Activated CD4-positive, alpha-beta memory T cell treated with anti-CD3 and anti-CD28 coated beads, Interleukin-2, amount 10 ng/mL, durations not matched to agents 7 days and 5 days (primary cell): ENCODE measurements at regions not wholly inside any gene's neighbourhood (a gene's known extent, or its start where the extent isn't known, plus 50 kb on each side); places are given as distances from the start of the nearest gene placed in this dataset.

Experiments used
- CTCF ChIA-PET: fragments of 350-600 bp; sonication (Branson Sonifier 250); formaldehyde crosslinking; loops from one replicate; lab custom pipeline; 2021; ENCODE audit warnings: antibody characterized with exemption, inconsistent platforms; lab: Charles Lee
- POLR2A ChIA-PET: fragments of 350-600 bp; sonication (Branson Sonifier 250); formaldehyde crosslinking; loops from one replicate; lab custom pipeline; 2021; ENCODE audit warnings: antibody characterized with exemption; lab: Charles Lee
- DNase-seq: peaks from one replicate; pipeline ENCODE4 v3.0.0-alpha.2; 2020
- H3K27ac Mint-ChIP-seq: one replicate; pipeline ENCODE4 v1.8.0; 2021; ENCODE audit warnings: mild to moderate bottlenecking, mixed read lengths
- H3K27me3 Mint-ChIP-seq: one replicate; pipeline ENCODE4 v1.8.0; 2021; ENCODE audit warnings: mixed read lengths
- H3K36me3 Mint-ChIP-seq: one replicate; pipeline ENCODE4 v1.8.0; 2021; ENCODE audit warnings: low read depth, mixed read lengths
- H3K4me1 Mint-ChIP-seq: one replicate; pipeline ENCODE4 v1.8.0; 2021; ENCODE audit warnings: mixed read lengths
- H3K4me3 Mint-ChIP-seq: one replicate; pipeline ENCODE4 v1.8.0; 2021; ENCODE audit warnings: mild to moderate bottlenecking, mixed read lengths
- H3K9me3 Mint-ChIP-seq: one replicate; pipeline ENCODE4 v1.8.0; 2021; ENCODE audit warnings: mixed read lengths

- no peaks in the 10 kb centered on the region for H3K4me1 Mint-ChIP-seq
- H3K9me3 Mint-ChIP-seq: no peaks in the 10 kb centered on the region
- H3K27ac Mint-ChIP-seq: no peak overlapping the region
- ChIA-PET POLR2A (no interaction called here), CTCF (no interaction called here)
- DNase-seq: no peak
- no peaks in the 10 kb centered on the region for H3K27me3 Mint-ChIP-seq
- H3K4me3 Mint-ChIP-seq: no peak overlapping the region
- no peaks in the 10 kb centered on the region for H3K36me3 Mint-ChIP-seq
Measured at GRCh38 chr2:220835583-220835982, 736.5 kb downstream of the EPHA4 start.

GRCh38 chr2:220837226-220837625 lies 734.9 kb downstream of the EPHA4 start:
- Mint-ChIP-seq H3K27me3 (no peaks in the 10 kb centered on the region), H3K27ac (no peak overlapping the region), H3K36me3 (no peaks in the 10 kb centered on the region), H3K4me3 (no peak overlapping the region), H3K4me1 (no peaks in the 10 kb centered on the region), H3K9me3 (no peaks in the 10 kb centered on the region)
- DNase-seq: no peak
- ChIA-PET POLR2A (no interaction called here), CTCF (no interaction called here)

DNA sequence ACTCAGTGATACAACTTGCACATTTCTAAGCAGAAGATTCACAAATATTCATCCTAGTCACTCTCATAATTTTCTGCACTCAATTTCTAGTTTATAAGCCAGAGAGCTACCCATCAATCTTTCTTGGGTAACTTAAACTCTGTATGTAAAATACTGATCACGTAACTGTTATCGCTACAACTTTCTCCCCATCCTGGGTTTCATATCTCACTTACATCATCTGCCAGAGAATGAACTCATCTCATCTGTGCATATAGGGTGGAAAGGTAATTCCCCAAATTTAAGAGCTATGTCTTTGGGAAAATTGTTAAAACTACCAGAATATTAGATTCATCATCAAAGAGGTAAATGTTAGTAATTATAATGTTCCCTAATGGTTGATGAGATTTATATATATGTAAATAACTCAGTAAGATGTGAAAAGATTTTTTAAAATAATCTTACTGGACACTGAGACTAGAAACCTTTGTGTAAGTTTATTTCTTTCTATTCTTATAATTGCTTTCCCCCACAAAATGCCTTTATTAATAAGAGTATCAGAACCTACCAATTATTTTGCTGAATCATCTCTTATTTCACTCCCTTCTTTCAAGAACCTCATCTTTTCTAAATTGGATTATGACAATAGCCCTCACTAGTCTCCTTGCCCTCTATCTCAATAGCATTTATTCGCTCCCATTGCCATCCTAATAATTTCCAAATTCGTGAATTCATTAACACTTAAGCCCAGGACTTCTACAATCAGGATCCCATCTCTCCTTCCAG lies 729.0 kb downstream of the EPHA4 start:
- no peak overlapping the region for H3K27ac Mint-ChIP-seq
- H3K36me3 Mint-ChIP-seq: no peaks in the 10 kb centered on the region
- no peaks in the 10 kb centered on the region for H3K9me3 Mint-ChIP-seq
- no peak for DNase-seq
- H3K4me3 Mint-ChIP-seq: no peak overlapping the region
- no peaks in the 10 kb centered on the region for H3K27me3 Mint-ChIP-seq
- CTCF ChIA-PET: no interaction called here
- POLR2A ChIA-PET: no interaction called here
- no peaks in the 10 kb centered on the region for H3K4me1 Mint-ChIP-seq

- H3K9me3 Mint-ChIP-seq: no peaks in the 10 kb centered on the region
- no peak overlapping the region for H3K4me3 Mint-ChIP-seq
- H3K27ac Mint-ChIP-seq: no peak overlapping the region
- no peaks in the 10 kb centered on the region for H3K27me3 Mint-ChIP-seq
- ChIA-PET CTCF (no interaction called here), POLR2A (no interaction called here)
- H3K36me3 Mint-ChIP-seq: no peaks in the 10 kb centered on the region
- no peak for DNase-seq
- H3K4me1 Mint-ChIP-seq: no peaks in the 10 kb centered on the region
Measured at GRCh38 chr2:220845766-220846273, 726.3 kb downstream of the EPHA4 start.

GRCh38 chr2:220847006-220847405 lies 725.1 kb downstream of the EPHA4 start:
- Mint-ChIP-seq H3K27me3 (no peaks in the 10 kb centered on the region), H3K4me1 (no peaks in the 10 kb centered on the region), H3K27ac (no peak overlapping the region), H3K9me3 (no peaks in the 10 kb centered on the region), H3K4me3 (no peak overlapping the region), H3K36me3 (no peaks in the 10 kb centered on the region)
- ChIA-PET POLR2A (no interaction called here), CTCF (no interaction called here)
- no peak for DNase-seq

GRCh38 chr2:220847589-220847988 lies 724.5 kb downstream of the EPHA4 start:
- Mint-ChIP-seq H3K27me3 (no peaks in the 10 kb centered on the region), H3K9me3 (no peaks in the 10 kb centered on the region), H3K4me3 (no peak overlapping the region), H3K36me3 (no peaks in the 10 kb centered on the region), H3K4me1 (no peaks in the 10 kb centered on the region), H3K27ac (no peak overlapping the region)
- no peak for DNase-seq
- ChIA-PET POLR2A (no interaction called here), CTCF (no interaction called here)

DNA sequence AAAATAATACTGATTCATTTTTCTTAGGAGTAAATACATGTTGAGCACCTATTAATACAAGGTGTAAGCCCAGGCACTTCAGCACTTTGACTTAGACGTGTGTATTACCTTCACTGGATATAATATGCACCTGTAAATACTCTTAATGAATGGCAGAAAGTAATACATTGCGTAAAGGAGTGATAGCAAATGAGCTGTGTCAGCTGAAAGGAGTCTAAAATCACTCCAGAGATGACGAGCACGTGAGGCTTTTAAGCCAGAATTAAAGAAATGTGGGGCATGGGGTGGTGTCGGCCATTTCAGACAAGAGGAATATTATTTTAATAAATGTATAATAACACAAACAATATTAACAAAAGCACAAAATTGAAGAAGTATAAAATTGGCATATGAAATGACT lies 722.7 kb downstream of the EPHA4 start:
- CTCF ChIA-PET: no interaction called here
- H3K4me3 Mint-ChIP-seq: no peak overlapping the region
- H3K36me3 Mint-ChIP-seq: no peaks in the 10 kb centered on the region

GRCh38 chr2:220850116-220850515 lies 722.0 kb downstream of the EPHA4 start:
- CTCF ChIA-PET: no interaction called here
- no peaks in the 10 kb centered on the region for H3K9me3 Mint-ChIP-seq
- no peaks in the 10 kb centered on the region for H3K27me3 Mint-ChIP-seq
- POLR2A ChIA-PET: no interaction called here
- H3K36me3 Mint-ChIP-seq: no peaks in the 10 kb centered on the region
- H3K4me3 Mint-ChIP-seq: no peak overlapping the region
- H3K27ac Mint-ChIP-seq: no peak overlapping the region
- H3K4me1 Mint-ChIP-seq: no peaks in the 10 kb centered on the region
- no peak for DNase-seq

More for the DNA sequence above, 722.7 kb downstream of the EPHA4 start:
- no peaks in the 10 kb centered on the region for H3K27me3 Mint-ChIP-seq
- POLR2A ChIA-PET: no interaction called here
- no peaks in the 10 kb centered on the region for H3K9me3 Mint-ChIP-seq
- no peak for DNase-seq
- H3K4me1 Mint-ChIP-seq: no peaks in the 10 kb centered on the region
- H3K27ac Mint-ChIP-seq: no peak overlapping the region

DNA sequence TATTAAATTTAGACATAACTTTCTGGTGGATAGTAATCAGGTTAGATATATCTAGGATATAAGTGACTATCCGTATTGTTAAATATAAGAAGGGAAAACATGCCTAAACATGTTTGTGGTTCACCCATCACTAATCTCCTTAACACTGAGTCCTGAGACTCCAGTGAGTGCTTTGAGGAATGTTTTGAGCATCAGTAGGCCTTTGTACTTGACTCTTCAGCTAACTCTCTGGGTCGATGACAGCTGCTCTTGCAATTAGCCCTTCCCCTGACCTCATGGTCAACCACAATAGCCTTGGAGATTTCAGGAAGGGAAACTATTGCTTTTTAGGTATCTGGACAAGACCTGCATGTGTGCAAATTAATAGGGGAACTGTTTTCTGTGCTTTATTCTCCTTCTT lies 716.8 kb downstream of the EPHA4 start:
- Mint-ChIP-seq H3K9me3 (no peaks in the 10 kb centered on the region), H3K27me3 (no peaks in the 10 kb centered on the region), H3K36me3 (no peaks in the 10 kb centered on the region), H3K27ac (no peak overlapping the region), H3K4me1 (no peaks in the 10 kb centered on the region), H3K4me3 (no peak overlapping the region)
- POLR2A ChIA-PET: no interaction called here
- CTCF ChIA-PET: no interaction called here
- DNase-seq: no peak

DNA sequence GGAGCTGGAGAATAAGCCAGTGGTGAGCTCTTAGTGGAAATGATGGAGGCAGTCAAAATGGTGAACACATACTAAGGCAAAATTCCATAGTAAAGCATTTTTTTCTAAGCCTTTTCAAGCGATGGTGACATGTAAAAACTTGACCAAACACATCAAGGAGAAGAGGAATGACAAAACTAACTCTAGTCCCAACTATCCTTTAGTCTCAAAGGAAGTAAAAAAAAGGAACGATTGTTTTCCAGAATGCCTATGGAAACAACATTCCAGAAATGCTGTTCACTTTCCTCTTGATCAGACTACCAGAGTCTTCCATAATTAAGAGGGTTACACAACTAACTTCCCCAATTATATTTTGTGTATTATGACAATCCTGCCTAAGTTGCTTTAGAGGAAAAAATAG lies 715.6 kb downstream of the EPHA4 start:
- DNase-seq: no peak
- no peaks in the 10 kb centered on the region for H3K36me3 Mint-ChIP-seq
- H3K27me3 Mint-ChIP-seq: no peaks in the 10 kb centered on the region
- POLR2A ChIA-PET: no interaction called here
- no peaks in the 10 kb centered on the region for H3K9me3 Mint-ChIP-seq
- no peak overlapping the region for H3K4me3 Mint-ChIP-seq
- no peak overlapping the region for H3K27ac Mint-ChIP-seq
- no peaks in the 10 kb centered on the region for H3K4me1 Mint-ChIP-seq
- CTCF ChIA-PET: no interaction called here

DNA sequence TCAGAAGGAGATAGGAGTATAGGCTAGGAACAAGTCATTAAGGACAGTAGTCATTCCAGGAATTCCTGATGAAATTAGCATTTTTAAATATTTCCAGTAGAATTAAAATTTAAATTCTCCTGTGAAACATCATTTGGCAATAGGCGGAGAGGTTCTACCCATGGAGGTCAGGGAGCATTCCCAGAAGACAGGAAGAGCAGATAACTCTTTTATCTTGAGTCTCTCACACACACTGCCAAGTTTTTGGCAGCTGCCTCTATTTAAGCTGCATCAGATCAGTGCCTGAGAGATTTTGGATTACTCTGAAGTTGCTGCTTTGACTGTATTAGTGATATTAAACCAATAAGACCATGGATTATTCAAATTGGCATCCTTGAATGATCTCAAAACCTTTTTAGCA lies 714.7 kb downstream of the EPHA4 start:
- no peak for DNase-seq
- ChIA-PET POLR2A (no interaction called here), CTCF (no interaction called here)
- Mint-ChIP-seq H3K4me3 (no peak overlapping the region), H3K9me3 (no peaks in the 10 kb centered on the region), H3K36me3 (no peaks in the 10 kb centered on the region), H3K27me3 (no peaks in the 10 kb centered on the region), H3K27ac (no peak overlapping the region), H3K4me1 (no peaks in the 10 kb centered on the region)

DNA sequence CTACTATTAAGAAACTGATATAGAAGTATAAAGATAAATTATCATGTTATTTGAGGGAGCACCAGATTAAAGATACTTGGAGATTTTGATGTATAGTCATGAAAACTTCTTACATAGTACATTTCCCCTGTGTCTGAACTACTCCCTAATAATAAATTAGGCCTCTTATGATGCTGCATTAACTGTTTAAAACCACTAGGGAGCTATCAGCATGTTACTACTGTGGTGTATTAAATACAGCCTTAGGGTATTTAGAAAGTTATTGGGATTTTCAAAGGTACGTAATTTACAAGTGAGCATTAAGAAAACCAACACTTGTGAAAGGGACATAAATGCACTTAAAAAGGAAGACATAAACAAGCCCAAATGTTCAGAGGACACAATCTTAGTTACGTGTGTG lies 714.0 kb downstream of the EPHA4 start:
- Mint-ChIP-seq H3K27me3 (no peaks in the 10 kb centered on the region), H3K27ac (no peak overlapping the region), H3K9me3 (no peaks in the 10 kb centered on the region), H3K36me3 (no peaks in the 10 kb centered on the region), H3K4me1 (no peaks in the 10 kb centered on the region), H3K4me3 (no peak overlapping the region)
- POLR2A ChIA-PET: no interaction called here
- CTCF ChIA-PET: no interaction called here
- DNase-seq: no peak

- ChIA-PET CTCF (no interaction called here), POLR2A (no interaction called here)
Measured at GRCh38 chr2:220871909-220872308, 700.2 kb downstream of the EPHA4 start.

DNA sequence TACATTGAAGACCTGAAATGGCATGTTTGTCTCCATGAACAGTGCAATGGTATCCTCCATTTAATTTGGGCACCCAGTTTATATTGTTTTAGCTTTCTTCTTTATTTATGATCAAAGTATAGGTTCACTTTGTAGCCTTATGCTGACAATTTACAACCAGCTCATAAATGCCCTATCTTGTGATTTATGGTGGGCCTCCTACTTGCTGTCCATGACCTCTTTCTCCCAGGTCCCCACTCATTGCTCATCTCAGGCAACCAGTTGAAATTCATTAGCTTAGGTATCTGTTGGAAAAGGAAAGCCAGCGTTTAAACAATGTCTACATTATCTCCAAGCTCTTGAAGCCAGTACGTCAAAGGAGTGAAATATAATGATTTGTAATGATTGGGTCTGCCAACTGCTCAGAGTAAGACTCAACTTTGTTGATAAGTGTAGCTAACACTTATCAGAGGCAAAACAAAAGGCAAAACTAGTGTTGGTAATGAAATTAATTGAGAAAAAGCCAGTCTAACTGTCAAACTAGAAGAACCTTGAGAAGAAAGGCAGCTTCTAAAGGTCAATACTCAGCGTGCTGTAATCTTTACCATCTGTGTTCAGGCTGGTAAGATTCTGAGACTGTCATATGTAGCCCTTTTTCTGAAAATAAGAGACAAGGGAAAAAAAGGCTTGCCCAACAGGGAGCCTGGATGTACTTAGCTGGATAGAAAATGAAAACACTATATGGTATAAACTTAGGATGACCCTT lies 695.9 kb downstream of the EPHA4 start:
- POLR2A ChIA-PET: no interaction called here
- CTCF ChIA-PET: no interaction called here
- Mint-ChIP-seq H3K4me3 (no peak overlapping the region), H3K9me3 (no peaks in the 10 kb centered on the region), H3K27me3 (no peaks in the 10 kb centered on the region), H3K4me1 (no peaks in the 10 kb centered on the region), H3K27ac (no peak overlapping the region), H3K36me3 (no peaks in the 10 kb centered on the region)
- DNase-seq: no peak

More at GRCh38 chr2:220871909-220872308, 700.2 kb downstream of the EPHA4 start:
- Mint-ChIP-seq H3K36me3 (no peaks in the 10 kb centered on the region), H3K27ac (no peak overlapping the region), H3K9me3 (no peaks in the 10 kb centered on the region), H3K4me1 (no peaks in the 10 kb centered on the region), H3K27me3 (no peaks in the 10 kb centered on the region), H3K4me3 (no peak overlapping the region)
- DNase-seq: no peak
